ENCODE measurements at regions not wholly inside any gene's neighbourhood (a gene's known extent, or its start where the extent isn't known, plus 50 kb on each side); places are given as distances from the start of the nearest gene placed in this dataset.

DNA sequence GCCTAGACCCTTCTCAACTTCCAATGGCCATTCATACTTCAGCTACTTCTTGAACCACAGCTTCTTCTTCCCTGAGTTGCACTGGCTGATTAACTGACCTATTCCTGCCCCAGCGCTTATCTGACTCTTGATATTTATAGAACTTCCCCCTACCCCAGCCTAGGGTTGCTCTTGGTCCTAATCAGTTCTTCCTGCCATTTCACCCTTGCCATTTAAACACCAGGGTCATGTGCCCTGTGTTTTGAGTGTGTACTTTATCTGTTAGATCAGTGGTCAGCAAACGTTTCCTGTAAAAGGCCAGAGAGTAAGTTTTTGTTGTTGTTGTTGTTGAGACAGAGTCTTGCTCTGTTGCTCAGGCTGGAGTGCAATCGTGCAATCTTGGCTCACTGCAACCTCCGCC lies 82.4 kb upstream of the COX10 start:
- DNase-seq (ENCODE audit: low read depth) = no peak

DNA sequence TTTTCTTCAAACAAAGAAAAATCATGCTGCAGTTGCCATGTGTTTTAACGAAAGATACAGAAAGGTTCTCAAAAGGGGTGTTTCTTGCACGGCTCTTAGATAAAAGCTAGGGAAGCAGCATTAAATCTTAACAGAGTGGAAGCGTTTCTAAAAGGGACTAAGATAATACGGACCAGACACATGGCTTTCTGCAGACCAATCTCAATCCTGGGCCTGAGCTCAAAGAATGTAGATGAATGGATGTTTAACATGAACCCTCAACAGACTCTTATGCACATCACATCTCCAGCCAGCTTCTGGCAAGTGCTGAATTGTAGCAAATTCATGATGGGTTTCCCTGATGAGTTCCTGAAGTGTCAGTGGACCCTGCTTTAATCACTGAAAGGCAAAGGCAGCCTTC lies 80.2 kb upstream of the COX10 start:
- no peak for DNase-seq (ENCODE audit: low read depth)

DNA sequence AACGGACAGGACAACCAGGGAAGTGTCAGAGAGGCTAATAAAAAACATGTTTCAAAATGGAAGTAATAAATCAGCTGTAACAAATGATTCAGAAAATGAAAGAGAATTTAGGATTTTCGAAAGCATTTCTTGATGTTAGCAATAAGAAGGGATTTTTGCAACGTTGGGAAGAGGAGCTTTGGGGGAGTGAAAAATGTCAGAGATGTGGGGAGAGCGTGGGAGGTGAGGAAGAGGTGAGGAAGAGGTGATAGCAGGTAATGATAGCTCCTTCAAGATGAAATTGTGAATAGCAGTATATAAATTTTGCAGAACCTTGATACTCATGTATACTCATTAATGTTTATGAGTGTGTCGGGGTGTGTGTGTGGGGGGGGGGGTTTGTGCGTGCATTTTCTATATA lies 76.2 kb upstream of the COX10 start:
- no peak for DNase-seq (ENCODE audit: low read depth)

DNA sequence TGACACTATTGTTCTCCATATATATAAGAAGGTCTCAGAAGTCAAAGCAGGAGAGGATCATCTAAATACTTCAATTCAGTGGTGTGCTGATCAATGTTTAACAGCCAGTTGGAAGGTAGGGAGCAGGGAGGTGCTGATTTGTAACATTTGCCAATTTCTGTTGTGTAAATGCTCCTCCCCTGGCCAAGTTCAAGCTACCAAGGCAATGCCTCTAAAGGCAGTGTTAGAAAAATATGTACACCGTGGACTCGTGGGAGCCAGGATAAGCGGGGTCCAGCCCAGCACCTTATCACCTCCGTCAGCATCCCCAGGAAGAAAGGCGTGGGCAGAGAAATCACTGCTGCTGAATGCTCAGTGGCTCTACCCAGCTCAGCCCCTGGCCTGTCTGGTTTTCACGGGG lies 75.3 kb upstream of the COX10 start:
- no peak for DNase-seq (ENCODE audit: low read depth)

DNA sequence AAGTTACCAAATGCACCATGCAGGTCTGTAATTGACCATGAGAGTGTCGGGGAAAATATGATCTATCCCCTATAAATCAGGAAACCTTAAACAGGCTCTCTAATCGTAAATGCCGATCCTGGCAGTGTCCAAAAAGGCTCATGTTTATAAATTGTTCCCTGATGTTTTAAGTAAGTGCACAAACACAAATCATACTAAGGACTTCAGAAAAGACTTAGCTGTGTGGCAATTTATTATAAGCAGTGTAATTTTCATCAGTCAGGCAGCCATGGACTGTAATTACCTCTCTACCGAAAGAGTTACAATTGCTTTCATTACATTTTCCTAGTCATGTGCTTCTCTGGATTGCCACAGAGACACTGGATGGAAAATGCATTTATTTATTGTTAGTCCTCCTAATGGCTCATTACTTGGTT lies 73.4 kb upstream of the COX10 start:
- no peak for DNase-seq (ENCODE audit: low read depth)

DNA sequence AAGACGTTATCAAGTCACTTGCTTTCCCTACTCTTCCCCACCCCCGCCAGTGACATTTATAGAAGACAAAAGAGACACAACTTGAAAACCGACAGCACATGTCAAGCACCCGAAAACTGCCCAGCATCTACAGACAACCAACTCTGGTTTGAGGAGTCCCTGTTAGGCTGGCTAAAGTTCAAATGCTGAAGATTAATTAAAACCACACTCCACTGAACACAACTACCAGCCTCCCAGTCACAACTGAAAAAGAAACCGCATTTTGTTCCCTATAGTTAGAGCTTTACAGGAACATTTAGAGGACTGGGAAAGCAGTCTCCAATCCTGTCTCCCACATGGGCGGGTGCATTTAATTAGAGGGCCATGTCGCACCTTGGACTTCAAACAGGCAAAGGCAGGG lies 73.0 kb upstream of the COX10 start:
- DNase-seq (ENCODE audit: low read depth) = no peak

DNA sequence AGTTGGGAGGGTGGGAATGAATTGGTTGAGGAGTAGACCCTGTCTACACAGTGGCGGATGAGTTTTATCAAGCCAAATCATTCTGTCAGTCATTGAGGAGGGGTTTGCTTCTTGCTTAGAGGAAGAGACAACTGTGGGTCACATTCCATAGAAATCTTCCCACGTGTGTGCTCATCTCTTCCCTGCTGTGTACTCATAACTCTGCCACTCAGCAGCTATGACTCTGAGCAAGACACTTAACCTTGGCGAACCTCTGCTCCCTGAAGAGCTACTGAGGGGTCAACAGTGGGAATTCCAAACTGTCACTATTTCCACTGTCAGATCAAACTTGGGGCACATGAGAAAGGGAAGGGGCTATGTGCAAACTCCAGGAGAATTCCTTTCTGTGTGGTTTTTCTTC lies 72.6 kb upstream of the COX10 start:
- no peak for DNase-seq (ENCODE audit: low read depth)

DNA sequence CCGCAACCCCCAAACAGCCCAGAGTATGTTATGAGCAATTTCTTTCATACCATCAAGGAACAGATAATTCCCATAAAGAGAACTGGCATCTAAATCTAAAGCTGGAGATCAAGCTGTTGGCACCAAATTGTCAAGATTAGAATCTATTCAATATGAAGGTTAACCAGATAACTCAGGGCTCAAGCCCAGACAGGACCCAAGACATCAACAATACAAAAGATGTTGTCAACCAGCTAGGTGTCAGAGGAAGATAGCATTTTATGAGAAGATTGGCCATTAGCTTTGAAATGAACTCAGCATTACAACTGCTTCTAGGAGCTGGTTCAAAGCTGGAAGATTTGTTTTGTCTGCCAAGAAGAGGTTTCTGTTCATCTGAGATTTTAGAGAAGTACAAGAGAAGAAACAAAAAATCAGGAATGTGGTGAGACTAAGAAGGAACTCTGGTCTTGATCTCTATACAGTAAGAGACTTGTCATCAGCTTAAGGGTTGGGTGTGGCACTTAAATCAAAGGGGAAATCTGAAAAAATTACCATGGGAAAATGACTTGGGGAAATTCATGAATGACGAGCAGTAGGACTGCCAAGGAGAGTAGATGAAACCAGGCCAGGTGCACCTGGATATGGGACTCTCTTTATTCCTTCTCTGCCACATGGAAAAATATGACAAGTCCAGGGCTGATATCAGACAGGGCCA lies 64.2 kb upstream of the COX10 start:
- no peak for DNase-seq (ENCODE audit: low read depth)

DNA sequence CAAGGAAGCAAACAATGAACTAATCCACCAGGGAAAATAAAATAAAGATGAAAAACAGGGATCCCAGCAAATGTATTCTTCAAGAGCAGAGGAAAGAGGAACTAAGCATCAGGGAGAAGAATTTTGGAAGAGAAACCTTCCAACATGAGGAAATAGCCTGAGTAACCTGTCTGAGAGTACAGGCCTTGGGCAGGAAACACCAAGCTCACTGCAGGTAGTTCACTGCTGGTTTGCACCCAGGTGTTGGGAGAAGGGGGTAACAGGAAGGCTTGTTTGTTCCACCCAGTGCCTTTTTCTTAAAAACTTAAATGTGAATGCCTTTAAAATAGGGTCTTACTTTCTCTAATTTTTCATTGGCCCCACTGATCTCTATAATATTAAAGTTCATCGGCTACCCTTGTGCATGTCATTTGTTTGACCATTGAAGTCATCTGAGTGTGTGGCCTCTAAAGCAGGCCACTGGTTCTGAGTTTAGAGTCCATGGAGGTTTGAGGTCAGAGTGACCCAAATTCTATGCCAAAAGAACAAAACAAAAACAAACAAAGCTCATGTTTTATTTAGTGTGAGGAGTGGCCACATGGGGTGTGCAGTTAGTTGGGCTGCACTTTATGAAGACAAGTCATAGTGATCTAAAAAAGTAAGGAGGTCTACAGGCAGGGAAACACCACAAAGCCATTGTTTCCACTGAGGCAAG lies 62.9 kb upstream of the COX10 start:
- no peak for DNase-seq (ENCODE audit: low read depth)

DNA sequence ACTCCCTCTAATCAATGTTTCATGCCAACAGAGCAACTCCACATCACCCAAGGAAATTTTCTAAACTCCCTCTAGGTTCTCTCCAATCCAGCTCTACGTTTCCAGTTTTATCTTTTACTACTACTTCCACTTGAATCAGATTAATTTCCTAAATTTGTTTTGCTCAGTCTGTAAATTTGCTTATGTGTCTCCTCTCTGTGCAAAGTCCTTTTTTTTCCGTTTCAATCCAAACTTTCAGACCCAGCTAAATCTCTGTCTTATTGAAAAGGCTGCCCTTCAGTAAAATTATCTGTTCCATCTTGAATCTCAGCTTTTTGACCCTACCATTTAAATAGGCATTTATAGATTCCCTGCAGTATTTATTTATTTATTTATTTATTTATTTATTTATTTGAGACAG lies 61.4 kb upstream of the COX10 start:
- no peak for DNase-seq (ENCODE audit: low read depth)

DNA sequence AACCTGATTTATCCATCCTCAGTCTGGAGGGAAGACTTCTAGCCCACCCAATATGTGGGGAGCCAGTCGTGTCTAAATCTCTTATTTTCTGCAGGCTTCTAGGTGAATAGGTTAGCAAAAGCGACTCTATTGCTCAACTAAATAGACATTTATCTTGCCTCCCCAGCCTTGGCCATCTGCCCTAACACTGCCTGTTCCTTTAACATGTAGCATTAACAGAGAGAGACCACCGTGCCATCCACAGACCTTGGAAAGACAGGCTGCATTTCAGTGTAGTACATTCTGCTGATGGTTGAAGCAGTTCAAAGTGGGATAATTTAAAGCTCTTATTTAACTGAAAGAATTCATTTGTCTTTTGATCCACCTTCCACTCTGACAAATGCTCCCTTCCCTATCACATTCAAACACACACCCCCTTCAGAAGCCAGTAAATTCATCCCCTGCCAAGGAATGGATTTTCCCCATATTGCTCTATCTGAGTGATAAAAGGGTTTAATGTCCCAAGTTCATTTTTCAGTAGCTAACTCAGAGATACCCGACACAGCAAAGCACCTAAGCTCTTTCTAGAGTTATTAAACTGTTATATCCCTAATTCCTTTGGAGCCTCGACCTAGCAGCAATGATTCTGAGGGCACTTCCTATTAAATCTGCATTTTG lies 58.1 kb upstream of the COX10 start:
- DNase-seq (ENCODE audit: low read depth) = no peak

DNA sequence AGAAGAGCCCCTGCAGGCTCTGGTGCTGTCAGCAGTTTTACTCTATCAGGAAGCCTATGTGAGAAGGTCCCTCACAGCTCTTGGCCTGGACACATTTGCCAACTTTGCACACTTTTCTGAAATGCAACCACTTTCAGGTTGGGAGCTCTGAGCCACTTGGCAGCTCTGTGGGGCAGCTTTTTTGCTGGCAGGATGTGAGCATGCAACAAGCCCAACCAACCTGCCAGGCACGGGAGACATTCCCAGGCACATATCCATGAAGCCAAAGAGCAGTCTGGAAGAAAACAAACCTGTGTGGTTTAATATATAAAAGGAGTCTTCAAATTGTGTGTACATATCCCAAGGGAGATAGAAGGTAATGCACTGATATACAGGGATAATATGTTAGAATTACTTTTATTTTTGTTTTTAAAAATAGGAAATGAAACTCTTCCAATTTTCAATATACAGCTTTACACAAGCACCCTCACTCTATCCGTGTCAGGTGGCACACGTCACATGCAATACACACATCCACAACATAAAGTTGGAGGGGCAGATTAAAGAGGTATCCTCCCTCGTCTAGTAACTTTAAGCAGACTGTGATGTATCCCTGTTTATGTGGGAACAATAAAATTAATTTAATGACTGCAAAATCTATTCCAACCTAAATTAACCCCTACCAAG lies 57.4 kb upstream of the COX10 start:
- no peak for DNase-seq (ENCODE audit: low read depth)

DNA sequence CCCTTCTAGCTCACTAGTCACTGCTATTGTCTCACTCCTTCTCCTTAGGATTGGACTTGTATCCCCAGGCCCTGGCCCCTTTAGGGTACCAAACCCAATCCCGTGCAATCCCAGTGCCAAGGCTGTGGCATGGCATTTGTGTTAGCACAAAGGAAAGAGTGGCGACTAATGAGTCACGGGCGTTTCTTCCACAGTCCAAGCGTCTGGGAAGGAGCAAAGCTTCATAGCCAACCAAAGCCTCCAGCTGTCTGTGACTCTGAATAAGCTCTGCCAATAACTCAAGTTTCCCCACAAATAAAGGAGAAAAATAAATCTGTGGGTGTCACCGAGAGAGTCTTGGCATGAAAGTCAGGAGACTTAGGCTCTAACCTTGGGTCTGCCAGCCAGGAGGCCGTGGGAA lies 54.6 kb upstream of the COX10 start:
- DNase-seq (ENCODE audit: low read depth) = peak; percentile 66

DNA sequence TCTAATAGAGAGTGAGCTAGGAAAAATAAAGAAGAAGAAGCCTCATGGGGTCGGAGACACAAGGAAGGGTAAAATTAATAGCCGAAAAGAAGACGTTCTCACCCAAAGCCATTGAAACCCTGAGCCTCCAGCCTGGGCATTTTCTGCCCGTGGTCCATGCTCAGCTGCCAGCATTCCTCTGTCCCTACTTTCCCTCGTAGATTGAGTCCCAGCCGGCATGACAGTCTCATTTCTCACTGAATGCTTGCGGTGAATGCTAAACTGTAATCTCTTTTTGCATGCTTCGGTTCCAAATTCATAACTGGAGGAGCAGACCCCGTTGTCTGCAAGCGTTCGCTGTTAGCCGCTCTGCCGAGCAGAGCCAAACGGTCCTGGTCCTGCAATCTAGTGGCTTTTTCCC lies 54.0 kb upstream of the COX10 start:
- peak; percentile 25 for DNase-seq (ENCODE audit: low read depth)

DNA sequence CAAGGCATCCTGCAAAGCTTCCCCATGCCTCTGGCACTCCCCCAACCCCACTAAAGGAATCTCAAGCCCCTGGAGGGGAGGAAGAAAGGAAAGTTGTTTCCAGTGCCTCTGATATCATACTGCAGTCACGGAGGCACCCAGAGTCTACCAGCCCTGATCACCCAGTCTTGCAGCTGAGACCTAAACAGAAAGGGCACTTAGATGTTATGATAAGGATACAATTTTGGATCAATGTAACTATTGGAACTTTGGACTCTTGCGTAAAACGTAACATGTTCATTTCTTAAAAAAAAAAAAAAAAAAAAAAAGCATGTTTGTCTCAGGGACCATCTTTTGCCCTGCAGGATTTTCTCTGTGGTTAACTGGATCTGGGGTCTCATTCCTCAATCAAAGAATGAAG lies 52.4 kb upstream of the COX10 start:
- DNase-seq (ENCODE audit: low read depth) = no peak

DNA sequence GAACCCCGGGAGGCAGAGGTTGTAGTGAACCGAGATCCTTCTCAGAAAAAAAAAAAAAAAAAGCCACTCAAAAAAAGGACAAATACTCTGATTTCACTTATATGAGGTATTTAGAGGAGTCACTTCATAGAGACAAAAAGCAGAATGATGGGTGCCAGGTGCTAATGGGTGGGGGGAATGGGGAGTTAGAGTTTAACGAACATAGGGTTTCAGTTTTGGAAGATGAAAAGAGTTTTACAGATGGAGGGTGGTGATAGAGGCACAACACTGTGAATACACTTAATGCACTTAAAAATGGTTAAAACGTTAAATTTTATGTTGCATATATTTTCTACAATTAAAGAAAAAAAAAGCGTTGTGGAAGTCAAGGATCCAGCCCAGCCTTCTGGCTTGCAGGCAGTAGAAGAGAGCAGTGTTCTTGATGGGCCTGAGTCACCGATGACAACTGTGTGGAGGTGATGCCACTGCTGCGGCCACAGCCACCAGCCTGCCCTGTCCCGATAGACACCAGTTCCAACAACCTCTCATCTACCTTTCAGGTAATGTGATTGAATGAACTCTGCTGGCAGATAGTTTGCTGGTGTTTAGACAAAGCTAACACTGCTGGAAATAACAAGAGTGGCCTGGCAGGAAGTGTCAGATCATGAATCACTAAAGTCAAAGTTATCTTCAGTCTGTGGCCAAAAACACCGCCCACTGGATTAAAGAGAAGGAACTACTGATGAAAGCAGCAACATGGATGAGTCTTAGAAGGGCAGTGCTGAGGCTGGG lies 49.9 kb upstream of the COX10 start:
- peak; percentile 38 for DNase-seq (ENCODE audit: low read depth)
